ENCODE measurements at regions not wholly inside any gene's neighbourhood (a gene's known extent, or its start where the extent isn't known, plus 50 kb on each side); places are given as distances from the start of the nearest gene placed in this dataset.

- H3K4me3 ChIP-seq (ENCODE audit: low read depth, low read length): no peak overlapping the region
- H3K4me1 ChIP-seq: no peaks in the 10 kb centered on the region
- H3K9me3 ChIP-seq (ENCODE audit: control insufficient read depth, low read length): no peaks in the 10 kb centered on the region
- no peak overlapping the region for H3K9ac ChIP-seq
- no peak for TF ChIP-seq CTCF (IDR thresholded peaks at IDR 0.05)
- H2AFZ ChIP-seq: no peak overlapping the region
- no peaks in the 10 kb centered on the region for H3K27me3 ChIP-seq (ENCODE audit: control insufficient read depth, insufficient read depth, low read length)
- no peaks in the 10 kb centered on the region for H3K36me3 ChIP-seq (ENCODE audit: control insufficient read depth, insufficient read depth, low read length)
- no peaks in the 10 kb centered on the region for H3K79me2 ChIP-seq
- H3K4me2 ChIP-seq (ENCODE audit: low read length): no peak overlapping the region
- H3K27ac ChIP-seq: no peak overlapping the region
Measured at GRCh38 chr13:32925506-32925905, 90.7 kb upstream of the KL start.

- no peak for TF ChIP-seq CTCF (IDR thresholded peaks at IDR 0.05)
- Histone ChIP-seq H3K36me3 (ENCODE audit: control insufficient read depth, insufficient read depth, low read length) (no peaks in the 10 kb centered on the region), H3K79me2 (no peaks in the 10 kb centered on the region), H3K9ac (no peak overlapping the region), H3K27me3 (ENCODE audit: control insufficient read depth, insufficient read depth, low read length) (no peaks in the 10 kb centered on the region), H3K4me3 (ENCODE audit: low read depth, low read length) (no peak overlapping the region), H3K9me3 (ENCODE audit: control insufficient read depth, low read length) (no peaks in the 10 kb centered on the region), H3K27ac (no peak overlapping the region), H3K4me2 (ENCODE audit: low read length) (no peak overlapping the region), H2AFZ (no peak overlapping the region), H3K4me1 (no peaks in the 10 kb centered on the region)
Measured at GRCh38 chr13:32932376-32932775, 83.8 kb upstream of the KL start.

GRCh38 chr13:32936716-32937115 lies 79.5 kb upstream of the KL start:
- Histone ChIP-seq H3K79me2 (no peaks in the 10 kb centered on the region), H3K4me3 (ENCODE audit: low read depth, low read length) (no peak overlapping the region), H2AFZ (no peak overlapping the region), H3K27ac (no peak overlapping the region), H3K4me1 (no peaks in the 10 kb centered on the region), H3K4me2 (ENCODE audit: low read length) (no peak overlapping the region), H3K36me3 (ENCODE audit: control insufficient read depth, insufficient read depth, low read length) (no peaks in the 10 kb centered on the region), H3K27me3 (ENCODE audit: control insufficient read depth, insufficient read depth, low read length) (no peaks in the 10 kb centered on the region), H3K9ac (no peak overlapping the region), H3K9me3 (ENCODE audit: control insufficient read depth, low read length) (no peaks in the 10 kb centered on the region)
- TF ChIP-seq CTCF (IDR thresholded peaks at IDR 0.05): no peak

GRCh38 chr13:32938314-32938713 lies 77.9 kb upstream of the KL start:
- Histone ChIP-seq H3K4me1 (no peaks in the 10 kb centered on the region), H3K9ac (no peak overlapping the region), H3K27me3 (ENCODE audit: control insufficient read depth, insufficient read depth, low read length) (no peaks in the 10 kb centered on the region), H2AFZ (no peak overlapping the region), H3K27ac (no peak overlapping the region), H3K36me3 (ENCODE audit: control insufficient read depth, insufficient read depth, low read length) (no peaks in the 10 kb centered on the region), H3K9me3 (ENCODE audit: control insufficient read depth, low read length) (no peaks in the 10 kb centered on the region), H3K4me3 (ENCODE audit: low read depth, low read length) (no peak overlapping the region), H3K4me2 (ENCODE audit: low read length) (no peak overlapping the region), H3K79me2 (no peaks in the 10 kb centered on the region)
- TF ChIP-seq CTCF (IDR thresholded peaks at IDR 0.05): no peak

- no peaks in the 10 kb centered on the region for H3K9me3 ChIP-seq (ENCODE audit: control insufficient read depth, low read length)
- no peaks in the 10 kb centered on the region for H3K36me3 ChIP-seq (ENCODE audit: control insufficient read depth, insufficient read depth, low read length)
- TF ChIP-seq CTCF (IDR thresholded peaks at IDR 0.05): no peak
- no peak overlapping the region for H3K4me3 ChIP-seq (ENCODE audit: low read depth, low read length)
- H3K27ac ChIP-seq: no peak overlapping the region
- no peaks in the 10 kb centered on the region for H3K79me2 ChIP-seq
- H2AFZ ChIP-seq: no peak overlapping the region
- H3K9ac ChIP-seq: no peak overlapping the region
- H3K4me2 ChIP-seq (ENCODE audit: low read length): no peak overlapping the region
- no peaks in the 10 kb centered on the region for H3K4me1 ChIP-seq
- no peaks in the 10 kb centered on the region for H3K27me3 ChIP-seq (ENCODE audit: control insufficient read depth, insufficient read depth, low read length)
Measured at GRCh38 chr13:32938907-32939306, 77.3 kb upstream of the KL start.
